ENCODE measurements at regions not wholly inside any gene's neighbourhood (a gene's known extent, or its start where the extent isn't known, plus 50 kb on each side); places are given as distances from the start of the nearest gene placed in this dataset.

DNA sequence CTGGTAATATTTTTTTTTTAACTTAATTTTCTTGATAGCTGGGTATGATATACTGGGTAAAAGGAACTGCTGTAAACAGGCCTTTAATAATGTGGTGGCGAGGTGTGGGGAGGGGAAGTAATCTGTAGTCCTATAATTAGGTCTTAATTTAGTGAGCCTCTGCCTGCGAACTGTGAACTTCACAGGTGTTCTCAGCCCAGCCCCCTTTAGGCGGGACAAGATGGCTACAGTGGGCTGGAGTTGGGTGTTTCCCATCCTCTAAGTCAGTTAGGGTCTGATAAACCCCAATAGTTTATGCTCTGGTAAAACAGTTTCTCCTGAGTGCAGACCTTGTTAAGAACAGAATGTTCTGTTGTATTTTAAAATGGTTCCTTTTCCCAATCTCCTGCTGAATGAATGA, 97.6 kb upstream of the SERP2 start:
- H3K27ac ChIP-seq = no peak overlapping the region
- no peaks in the 10 kb centered on the region for H3K27me3 ChIP-seq (ENCODE audit: insufficient read depth, low read depth, severe bottlenecking)
- H3K9me3 ChIP-seq (ENCODE audit: severe bottlenecking) = no peaks in the 10 kb centered on the region
- no peaks in the 10 kb centered on the region for H3K36me3 ChIP-seq
- DNase-seq = no peak
- no peak for TF ChIP-seq CTCF (IDR thresholded peaks at IDR 0.05; ENCODE audit: low read depth, low read length)
- no peak overlapping the region for H3K4me3 ChIP-seq (ENCODE audit: low read depth, low read length)

DNA sequence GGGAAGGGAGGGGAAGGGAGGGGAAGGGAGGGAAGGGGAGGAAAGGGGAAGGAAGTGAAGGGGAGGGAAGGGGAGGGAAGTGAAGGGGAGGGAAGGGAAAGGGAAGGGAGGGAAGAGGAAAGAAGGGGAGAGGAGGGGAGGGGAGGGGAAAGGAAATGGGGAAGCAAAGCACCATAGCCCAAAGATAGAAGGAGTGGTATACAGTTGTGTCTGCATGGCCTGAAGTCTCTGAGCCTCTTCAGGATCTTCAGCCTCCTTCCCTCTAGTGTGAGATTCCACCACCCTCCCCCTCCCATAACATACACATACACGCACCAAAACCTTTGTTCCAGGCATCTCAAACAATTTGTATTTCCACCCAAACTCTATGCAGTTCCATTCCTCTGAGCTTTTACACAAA, 96.2 kb upstream of the SERP2 start:
- Histone ChIP-seq H3K27ac (no peak overlapping the region), H3K4me3 (ENCODE audit: low read depth, low read length) (no peak overlapping the region), H3K36me3 (no peaks in the 10 kb centered on the region), H3K9me3 (ENCODE audit: severe bottlenecking) (no peaks in the 10 kb centered on the region), H3K27me3 (ENCODE audit: insufficient read depth, low read depth, severe bottlenecking) (no peaks in the 10 kb centered on the region)
- no peak for TF ChIP-seq CTCF (IDR thresholded peaks at IDR 0.05; ENCODE audit: low read depth, low read length)
- DNase-seq = no peak

DNA sequence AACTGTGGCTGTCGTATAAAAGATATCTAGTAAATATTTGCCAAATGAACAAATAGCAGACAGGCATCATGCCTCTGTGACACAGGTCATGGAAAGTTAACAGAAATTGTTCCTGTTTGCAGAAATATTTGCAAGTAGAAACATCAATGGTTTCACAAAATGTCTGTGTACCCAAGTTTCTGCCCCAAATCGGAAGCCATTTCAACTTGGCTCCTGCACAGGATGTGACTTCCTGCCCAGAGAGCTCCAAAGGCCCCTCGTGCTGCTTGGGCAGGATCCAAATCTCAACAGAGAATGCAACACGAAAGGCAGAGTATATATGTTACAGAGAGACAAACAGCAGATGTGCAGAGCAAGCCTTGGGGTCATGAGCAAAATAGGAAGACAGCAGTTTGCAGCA, 95.5 kb upstream of the SERP2 start:
- H3K9me3 ChIP-seq (ENCODE audit: severe bottlenecking) = no peaks in the 10 kb centered on the region
- DNase-seq = no peak
- TF ChIP-seq CTCF (IDR thresholded peaks at IDR 0.05; ENCODE audit: low read depth, low read length) = no peak
- H3K36me3 ChIP-seq = no peaks in the 10 kb centered on the region
- H3K27ac ChIP-seq = no peak overlapping the region
- no peak overlapping the region for H3K4me3 ChIP-seq (ENCODE audit: low read depth, low read length)
- H3K27me3 ChIP-seq (ENCODE audit: insufficient read depth, low read depth, severe bottlenecking) = no peaks in the 10 kb centered on the region

DNA sequence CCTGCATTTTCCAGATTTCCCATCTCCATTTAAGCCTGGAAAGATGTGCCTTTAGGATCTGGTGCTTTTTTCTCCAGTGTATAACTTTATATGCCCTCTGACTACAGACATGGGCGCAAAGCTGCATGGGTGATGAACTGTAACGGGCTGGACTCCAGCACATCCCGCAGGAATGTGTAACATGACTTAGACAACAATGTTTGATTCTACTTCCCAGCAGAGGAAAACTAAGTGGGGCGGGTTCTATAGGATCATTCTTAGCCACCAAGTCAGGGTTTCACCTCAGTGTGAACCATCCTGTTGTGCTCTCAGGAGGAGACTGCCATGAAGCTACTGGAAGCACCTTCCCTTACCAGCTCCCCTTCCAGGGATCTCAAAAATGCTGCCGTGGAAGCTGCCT, 93.2 kb upstream of the SERP2 start:
- Histone ChIP-seq H3K9me3 (ENCODE audit: severe bottlenecking) (no peaks in the 10 kb centered on the region), H3K27me3 (ENCODE audit: insufficient read depth, low read depth, severe bottlenecking) (no peaks in the 10 kb centered on the region), H3K4me3 (ENCODE audit: low read depth, low read length) (no peak overlapping the region), H3K27ac (no peak overlapping the region), H3K36me3 (no peaks in the 10 kb centered on the region)
- TF ChIP-seq CTCF (IDR thresholded peaks at IDR 0.05; ENCODE audit: low read depth, low read length) = no peak
- DNase-seq = no peak

- Histone ChIP-seq H3K27ac (no peak overlapping the region), H3K36me3 (no peaks in the 10 kb centered on the region), H3K9me3 (ENCODE audit: severe bottlenecking) (no peaks in the 10 kb centered on the region), H3K4me3 (ENCODE audit: low read depth, low read length) (no peak overlapping the region), H3K27me3 (ENCODE audit: insufficient read depth, low read depth, severe bottlenecking) (no peaks in the 10 kb centered on the region)
- TF ChIP-seq CTCF (IDR thresholded peaks at IDR 0.05; ENCODE audit: low read depth, low read length) = no peak
- no peak for DNase-seq
These were observed 92.2 kb upstream of the SERP2 start for GRCh38 chr13:44281252-44282000.

DNA sequence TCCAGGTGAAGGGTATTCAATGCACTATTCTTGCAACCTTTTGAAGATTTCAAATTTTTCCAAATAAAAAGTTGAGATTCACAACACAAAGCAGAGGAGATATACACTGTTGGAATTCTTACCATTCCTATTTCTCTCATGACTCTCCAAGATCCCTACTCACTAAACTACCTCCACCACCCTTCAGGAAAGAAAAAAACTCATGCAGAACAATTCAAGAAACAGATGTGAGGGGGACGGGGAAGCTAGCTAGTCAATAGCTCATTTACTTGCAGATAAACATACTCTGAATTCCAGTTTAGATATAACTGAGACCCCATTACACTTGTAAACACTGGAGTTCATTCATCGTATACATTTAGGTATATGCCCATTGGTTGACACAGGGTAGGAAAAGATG, 90.0 kb upstream of the SERP2 start:
- Histone ChIP-seq H3K36me3 (no peaks in the 10 kb centered on the region), H3K27ac (no peak overlapping the region), H3K27me3 (ENCODE audit: insufficient read depth, low read depth, severe bottlenecking) (no peaks in the 10 kb centered on the region), H3K4me3 (ENCODE audit: low read depth, low read length) (no peak overlapping the region), H3K9me3 (ENCODE audit: severe bottlenecking) (no peaks in the 10 kb centered on the region)
- DNase-seq = no peak
- no peak for TF ChIP-seq CTCF (IDR thresholded peaks at IDR 0.05; ENCODE audit: low read depth, low read length)

Measured in WERI-Rb-1 (cell line).